ENCODE measurements at regions not wholly inside any gene's neighbourhood (a gene's known extent, or its start where the extent isn't known, plus 50 kb on each side); places are given as distances from the start of the nearest gene placed in this dataset.

GRCh38 chr1:163558162-163558561, 236.4 kb downstream of the NUF2 start:
- no peak for TF ChIP-seq CTCF (IDR thresholded peaks at IDR 0.05; ENCODE audit: extremely low read depth, missing control alignments)
- DNase-seq (ENCODE audit: low spot score) = no peak

- no peak for TF ChIP-seq CTCF (IDR thresholded peaks at IDR 0.05; ENCODE audit: extremely low read depth, missing control alignments)
Measured at GRCh38 chr1:163561580-163562295, 240.0 kb downstream of the NUF2 start.

GRCh38 chr1:163562355-163562754, 240.6 kb downstream of the NUF2 start:
- DNase-seq (ENCODE audit: low spot score) = no peak
- TF ChIP-seq CTCF (IDR thresholded peaks at IDR 0.05; ENCODE audit: extremely low read depth, missing control alignments) = no peak

More at GRCh38 chr1:163561580-163562295, 240.0 kb downstream of the NUF2 start:
- no peak for DNase-seq (ENCODE audit: low spot score)

GRCh38 chr1:163565166-163565565, 243.4 kb downstream of the NUF2 start:
- TF ChIP-seq CTCF (IDR thresholded peaks at IDR 0.05; ENCODE audit: extremely low read depth, missing control alignments) = no peak
- no peak for DNase-seq (ENCODE audit: low spot score)

- DNase-seq (ENCODE audit: low spot score) = no peak
- TF ChIP-seq CTCF (IDR thresholded peaks at IDR 0.05; ENCODE audit: extremely low read depth, missing control alignments) = no peak
Measured at GRCh38 chr1:163570071-163570470, 248.3 kb downstream of the NUF2 start.

- no peak for TF ChIP-seq CTCF (IDR thresholded peaks at IDR 0.05; ENCODE audit: extremely low read depth, missing control alignments)
- no peak for DNase-seq (ENCODE audit: low spot score)
Measured at GRCh38 chr1:163571950-163572349, 250.2 kb downstream of the NUF2 start.

- no peak for DNase-seq (ENCODE audit: low spot score)
- TF ChIP-seq CTCF (IDR thresholded peaks at IDR 0.05; ENCODE audit: extremely low read depth, missing control alignments) = no peak
Measured at GRCh38 chr1:163574119-163574518, 252.4 kb downstream of the NUF2 start.

All from GM20000 (cell line).